ENCODE measurements at regions not wholly inside any gene's neighbourhood (a gene's known extent, or its start where the extent isn't known, plus 50 kb on each side); places are given as distances from the start of the nearest gene placed in this dataset.

GRCh38 chr5:34507933-34508332, 148.2 kb upstream of the RAI14 start:
- Mint-ChIP-seq H3K4me3 (no peak overlapping the region), H3K27me3 (ENCODE audit: low read depth) (no peaks in the 10 kb centered on the region), H3K36me3 (no peaks in the 10 kb centered on the region), H3K27ac (no peak overlapping the region), H3K9me3 (peaks cover 14% of the 10 kb centered on the region), H3K4me1 (peaks cover 27% of the 10 kb centered on the region)
- CTCF ChIA-PET, result no interaction called here
- POLR2A ChIA-PET, result no interaction called here
- TF ChIP-seq IRF2 (CRISPR knock-in tag; IDR thresholded peaks at IDR 0.05; ENCODE audit: borderline replicate concordance, low read depth) (no peak), SOX15 (CRISPR knock-in tag; IDR thresholded peaks at IDR 0.05) (no peak), PREB (CRISPR knock-in tag; IDR thresholded peaks at IDR 0.05; ENCODE audit: borderline replicate concordance) (no peak)
- no peak for ATAC-seq
- no peak for DNase-seq (ENCODE audit: low spot score)

- Mint-ChIP-seq H3K27me3 (ENCODE audit: low read depth) (no peaks in the 10 kb centered on the region), H3K4me3 (no peak overlapping the region), H3K9me3 (peaks cover 14% of the 10 kb centered on the region), H3K4me1 (peaks cover 27% of the 10 kb centered on the region), H3K27ac (0 out of 2 replicates have a peak overlapping the region, but pooled peaks have one; percentile 5), H3K36me3 (no peaks in the 10 kb centered on the region)
- no peak for ATAC-seq
- no peak for TF ChIP-seq PRRX2 (CRISPR knock-in tag; IDR thresholded peaks at IDR 0.05)
- TF ChIP-seq TCF7 (CRISPR knock-in tag; IDR thresholded peaks at IDR 0.05; ENCODE audit: low read depth), result no peak
- TF ChIP-seq GABPB1 (CRISPR knock-in tag; IDR thresholded peaks at IDR 0.05), result no peak
- TF ChIP-seq NFYB (CRISPR knock-in tag; conservative IDR thresholded peaks at IDR 0.05; ENCODE audit: low read depth), result no peak
- TF ChIP-seq MAX (CRISPR knock-in tag; IDR thresholded peaks at IDR 0.05), result no peak
- TF ChIP-seq CTCF (IDR thresholded peaks at IDR 0.05), result no peak
- no peak for TF ChIP-seq ERG (CRISPR knock-in tag; IDR thresholded peaks at IDR 0.05)
- no peak for TF ChIP-seq ZNF317 (CRISPR knock-in tag; IDR thresholded peaks at IDR 0.05; ENCODE audit: borderline replicate concordance, low read depth)
- no peak for TF ChIP-seq CREM (CRISPR knock-in tag; IDR thresholded peaks at IDR 0.05)
- TF ChIP-seq E2F5 (CRISPR knock-in tag; IDR thresholded peaks at IDR 0.05), result no peak
- no peak for TF ChIP-seq TEAD1 (CRISPR knock-in tag; IDR thresholded peaks at IDR 0.05)
- no peak for TF ChIP-seq CREB1 (CRISPR knock-in tag; IDR thresholded peaks at IDR 0.05)
- TF ChIP-seq ZNF671 (CRISPR knock-in tag; IDR thresholded peaks at IDR 0.05), result no peak
- TF ChIP-seq GRHL2 (CRISPR knock-in tag; IDR thresholded peaks at IDR 0.05; ENCODE audit: insufficient replicate concordance, severe bottlenecking), result no peak
- no peak for TF ChIP-seq SOX15 (CRISPR knock-in tag; IDR thresholded peaks at IDR 0.05)
- no peak for TF ChIP-seq FOXP1 (CRISPR knock-in tag; IDR thresholded peaks at IDR 0.05; ENCODE audit: borderline replicate concordance)
- no peak for TF ChIP-seq AR (CRISPR knock-in tag; IDR thresholded peaks at IDR 0.05)
- no peak for TF ChIP-seq MLX (CRISPR knock-in tag; IDR thresholded peaks at IDR 0.05)
- no peak for TF ChIP-seq CDX4 (CRISPR knock-in tag; IDR thresholded peaks at IDR 0.05; ENCODE audit: borderline replicate concordance)
- TF ChIP-seq ZNF425 (CRISPR knock-in tag; conservative IDR thresholded peaks at IDR 0.05), result no peak
- ChIA-PET POLR2A (no interaction called here), CTCF (no interaction called here)
- DNase-seq (ENCODE audit: low spot score), result no peak
Observed at GRCh38 chr5:34509392-34509791, 146.7 kb upstream of the RAI14 start.
